Adipocyte (in vitro differentiated cells): ENCODE measurements at regions not wholly inside any gene's neighbourhood (a gene's known extent, or its start where the extent isn't known, plus 50 kb on each side); places are given as distances from the start of the nearest gene placed in this dataset.
"Not testable (repeated sequence)": the region's sequence is repeated elsewhere in the genome, so short reads cannot be mapped to it uniquely, and the experiment has no call there.

ENCODE experiments used
- DNase-seq: peaks from one replicate; pipeline ENCODE4 v3.0.0-alpha.2; 2015; ENCODE audit warnings: low read depth
- H3K27me3 ChIP-seq: replicated peaks from 2 replicates; pipeline ENCODE4 v1.7.0; 2013; ENCODE audit warnings: mild to moderate bottlenecking, low read length, moderate library complexity; ENCODE audit not compliant: control insufficient read depth, insufficient read depth
- H3K36me3 ChIP-seq: 2 replicates; pipeline ENCODE4 v1.7.0; 2013; ENCODE audit warnings: low read length, mild to moderate bottlenecking, moderate library complexity; ENCODE audit not compliant: control insufficient read depth, insufficient read depth, severe bottlenecking
- H3K4me1 ChIP-seq: 2 replicates; pipeline ENCODE4 v1.7.0; 2013; ENCODE audit warnings: mild to moderate bottlenecking, low read length, moderate library complexity; ENCODE audit not compliant: control insufficient read depth, insufficient read depth
- H3K4me3 ChIP-seq: 2 replicates; pipeline ENCODE4 v1.7.0; 2013; ENCODE audit warnings: mild to moderate bottlenecking, low read length, moderate library complexity
- H3K9ac ChIP-seq: 2 replicates; pipeline ENCODE4 v1.7.0; 2013; ENCODE audit warnings: mild to moderate bottlenecking, low read length, moderate library complexity
- H3K9me3 ChIP-seq: 2 replicates; pipeline ENCODE4 v1.7.0; 2013; ENCODE audit warnings: mild to moderate bottlenecking, low read length, moderate library complexity; ENCODE audit not compliant: control insufficient read depth

- DNase-seq = no peak
- H3K9ac ChIP-seq = no peak overlapping the region
- H3K27me3 ChIP-seq = peaks cover 19% of the 10 kb centered on the region
- H3K9me3 ChIP-seq = no peaks in the 10 kb centered on the region
- H3K4me1 ChIP-seq = no peaks in the 10 kb centered on the region
- no peaks in the 10 kb centered on the region for H3K36me3 ChIP-seq
- no peak overlapping the region for H3K4me3 ChIP-seq
Measured at GRCh38 chr1:214143006-214143992, 137.7 kb upstream of the SMYD2 start.

GRCh38 chr1:214144521-214144920, 136.4 kb upstream of the SMYD2 start:
- DNase-seq, H3K9ac ChIP-seq, H3K4me3 ChIP-seq, H3K4me1 ChIP-seq, H3K9me3 ChIP-seq, H3K36me3 ChIP-seq: not testable (repeated sequence)
- peaks cover 19% of the 10 kb centered on the region for H3K27me3 ChIP-seq

DNA sequence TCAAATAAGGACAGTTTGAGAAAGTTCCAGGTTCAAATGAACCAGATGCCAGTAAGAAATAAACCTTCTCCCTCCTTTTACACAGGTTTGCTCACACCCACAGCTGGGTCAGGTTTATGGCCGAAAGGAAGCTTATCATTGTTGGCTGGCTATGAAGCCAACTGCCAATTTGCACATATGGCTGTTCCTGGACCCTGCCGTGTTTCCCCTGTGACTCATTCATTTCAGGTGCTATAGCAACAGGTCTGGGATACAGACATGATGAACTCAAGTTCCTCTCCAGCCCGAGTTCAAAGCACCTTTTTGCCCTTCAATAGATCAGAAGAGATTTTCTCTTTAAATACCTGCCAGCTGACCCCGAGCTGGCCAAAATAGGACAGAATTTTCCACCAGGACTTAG, 134.4 kb upstream of the SMYD2 start:
- H3K36me3 ChIP-seq = no peaks in the 10 kb centered on the region
- peaks cover 19% of the 10 kb centered on the region for H3K27me3 ChIP-seq
- DNase-seq = no peak
- no peaks in the 10 kb centered on the region for H3K4me1 ChIP-seq
- no peaks in the 10 kb centered on the region for H3K9me3 ChIP-seq
- H3K4me3 ChIP-seq = no peak overlapping the region
- H3K9ac ChIP-seq = no peak overlapping the region

GRCh38 chr1:214154596-214155292, 126.2 kb upstream of the SMYD2 start:
- H3K27me3 ChIP-seq = peaks cover 52% of the 10 kb centered on the region
- no peaks in the 10 kb centered on the region for H3K36me3 ChIP-seq
- H3K4me1 ChIP-seq = no peaks in the 10 kb centered on the region
- H3K4me3 ChIP-seq = no peak overlapping the region
- H3K9ac ChIP-seq = no peak overlapping the region
- no peak for DNase-seq
- H3K9me3 ChIP-seq = peaks cover 5% of the 10 kb centered on the region

DNA sequence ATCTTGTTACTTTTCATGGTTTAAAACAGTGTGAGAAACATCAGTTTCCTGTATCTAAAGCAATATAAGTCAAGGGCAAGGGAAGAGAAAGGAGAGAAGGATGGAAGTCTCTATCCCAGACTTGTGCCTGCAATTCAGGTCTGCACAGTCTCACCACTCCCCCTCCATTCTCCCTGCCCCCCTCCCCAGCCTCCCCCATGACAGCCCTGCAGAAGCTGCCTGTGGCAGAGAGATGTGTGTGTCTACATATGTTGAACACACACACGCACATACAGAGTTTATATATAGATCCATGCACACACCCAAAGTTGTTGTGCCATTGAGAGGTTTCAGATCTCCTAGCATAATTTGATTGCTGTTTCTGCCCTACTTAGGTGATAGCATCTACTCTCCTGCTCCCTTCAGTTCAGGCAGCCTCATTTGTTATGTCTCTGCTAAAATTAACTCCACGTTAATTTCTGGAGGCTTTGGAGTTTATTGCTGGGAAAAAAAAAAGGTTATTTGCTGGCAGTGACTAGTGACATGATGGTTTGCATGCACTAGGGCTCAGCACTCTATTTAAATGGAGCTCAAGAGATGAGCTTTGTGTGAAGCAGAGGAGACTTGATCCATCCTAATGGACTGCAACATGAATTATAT, 124.9 kb upstream of the SMYD2 start:
- Histone ChIP-seq H3K4me1 (no peaks in the 10 kb centered on the region), H3K9me3 (peaks cover 5% of the 10 kb centered on the region), H3K27me3 (peaks cover 55% of the 10 kb centered on the region), H3K9ac (no peak overlapping the region), H3K4me3 (no peak overlapping the region), H3K36me3 (no peaks in the 10 kb centered on the region)
- DNase-seq = no peak

- Histone ChIP-seq H3K4me1 (no peaks in the 10 kb centered on the region), H3K9me3 (peaks cover 4% of the 10 kb centered on the region), H3K27me3 (peaks cover 45% of the 10 kb centered on the region), H3K4me3 (no peak overlapping the region), H3K36me3 (no peaks in the 10 kb centered on the region), H3K9ac (no peak overlapping the region)
- no peak for DNase-seq
Measured at GRCh38 chr1:214164173-214164572, 116.8 kb upstream of the SMYD2 start.

- Histone ChIP-seq H3K4me3 (no peak overlapping the region), H3K36me3 (no peaks in the 10 kb centered on the region), H3K27me3 (peaks cover 38% of the 10 kb centered on the region), H3K4me1 (no peaks in the 10 kb centered on the region), H3K9me3 (no peaks in the 10 kb centered on the region), H3K9ac (no peak overlapping the region)
- DNase-seq = no peak
Measured at GRCh38 chr1:214165850-214166374, 115.0 kb upstream of the SMYD2 start.

DNA sequence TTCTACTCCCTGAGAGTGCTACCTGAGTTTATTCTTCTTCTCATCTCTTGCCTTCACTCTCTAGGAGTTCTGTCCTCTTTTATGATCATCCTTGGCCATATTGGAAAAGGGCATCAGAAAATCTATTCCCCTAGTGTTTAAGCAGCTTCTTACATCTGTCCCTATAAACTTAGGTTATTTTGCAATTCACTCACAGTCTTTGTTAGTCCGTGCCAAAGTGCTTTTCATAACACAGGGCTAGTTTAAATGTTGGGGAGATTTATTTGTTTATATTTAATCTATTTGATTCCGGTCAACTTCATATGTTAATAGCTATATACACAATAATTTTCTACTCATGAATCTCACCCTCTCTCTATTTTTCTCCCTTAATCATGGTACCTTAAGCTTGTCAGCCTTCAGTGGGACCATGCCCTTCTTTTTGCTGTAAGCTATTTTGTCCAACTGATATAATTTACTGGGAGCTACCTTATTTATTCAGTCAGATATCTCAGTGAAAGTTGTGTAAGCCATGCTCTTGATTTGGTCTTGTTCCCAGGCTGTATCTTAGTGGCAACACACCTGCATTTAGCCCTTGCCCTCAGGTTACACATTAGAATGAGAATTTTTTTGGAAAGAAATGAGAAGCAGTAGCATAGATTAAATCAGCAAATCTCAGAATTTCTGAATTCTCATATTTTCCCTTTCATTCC, 106.3 kb upstream of the SMYD2 start:
- H3K36me3 ChIP-seq = no peaks in the 10 kb centered on the region
- H3K4me3 ChIP-seq = no peak overlapping the region
- H3K4me1 ChIP-seq = peaks cover 4% of the 10 kb centered on the region
- DNase-seq = no peak
- no peak overlapping the region for H3K9ac ChIP-seq
- H3K27me3 ChIP-seq = peaks cover 13% of the 10 kb centered on the region
- no peaks in the 10 kb centered on the region for H3K9me3 ChIP-seq

DNA sequence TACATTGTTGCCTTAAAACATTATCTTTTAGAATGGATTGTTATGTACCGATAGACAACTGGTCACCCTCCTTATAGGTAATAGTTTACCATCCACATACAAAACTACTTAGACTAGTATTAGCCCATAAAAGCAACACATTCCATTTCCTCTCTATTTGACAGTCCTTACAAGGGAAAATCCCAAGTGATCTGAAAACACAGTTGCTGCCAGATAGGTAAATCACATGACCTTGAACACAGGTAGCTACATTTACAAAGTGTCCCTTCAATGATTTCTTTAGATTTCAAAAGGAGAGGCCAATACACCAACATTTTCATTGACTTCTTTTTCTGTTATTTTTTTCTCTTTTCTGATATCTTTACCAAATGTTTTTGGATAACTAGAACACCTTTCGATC, 102.9 kb upstream of the SMYD2 start:
- Histone ChIP-seq H3K27me3 (peaks cover 16% of the 10 kb centered on the region), H3K36me3 (no peaks in the 10 kb centered on the region), H3K4me3 (no peak overlapping the region), H3K9ac (no peak overlapping the region), H3K9me3 (peaks cover 21% of the 10 kb centered on the region), H3K4me1 (peaks cover 4% of the 10 kb centered on the region)
- no peak for DNase-seq

- Histone ChIP-seq H3K9me3 (peaks cover 25% of the 10 kb centered on the region), H3K36me3 (no peaks in the 10 kb centered on the region), H3K9ac (no peak overlapping the region), H3K4me3 (no peak overlapping the region), H3K27me3 (peaks cover 59% of the 10 kb centered on the region), H3K4me1 (peaks cover 8% of the 10 kb centered on the region)
- no peak for DNase-seq
Measured at GRCh38 chr1:214184992-214185391, 96.0 kb upstream of the SMYD2 start.
